ENCODE measurements at regions not wholly inside any gene's neighbourhood (a gene's known extent, or its start where the extent isn't known, plus 50 kb on each side); places are given as distances from the start of the nearest gene placed in this dataset.

DNA sequence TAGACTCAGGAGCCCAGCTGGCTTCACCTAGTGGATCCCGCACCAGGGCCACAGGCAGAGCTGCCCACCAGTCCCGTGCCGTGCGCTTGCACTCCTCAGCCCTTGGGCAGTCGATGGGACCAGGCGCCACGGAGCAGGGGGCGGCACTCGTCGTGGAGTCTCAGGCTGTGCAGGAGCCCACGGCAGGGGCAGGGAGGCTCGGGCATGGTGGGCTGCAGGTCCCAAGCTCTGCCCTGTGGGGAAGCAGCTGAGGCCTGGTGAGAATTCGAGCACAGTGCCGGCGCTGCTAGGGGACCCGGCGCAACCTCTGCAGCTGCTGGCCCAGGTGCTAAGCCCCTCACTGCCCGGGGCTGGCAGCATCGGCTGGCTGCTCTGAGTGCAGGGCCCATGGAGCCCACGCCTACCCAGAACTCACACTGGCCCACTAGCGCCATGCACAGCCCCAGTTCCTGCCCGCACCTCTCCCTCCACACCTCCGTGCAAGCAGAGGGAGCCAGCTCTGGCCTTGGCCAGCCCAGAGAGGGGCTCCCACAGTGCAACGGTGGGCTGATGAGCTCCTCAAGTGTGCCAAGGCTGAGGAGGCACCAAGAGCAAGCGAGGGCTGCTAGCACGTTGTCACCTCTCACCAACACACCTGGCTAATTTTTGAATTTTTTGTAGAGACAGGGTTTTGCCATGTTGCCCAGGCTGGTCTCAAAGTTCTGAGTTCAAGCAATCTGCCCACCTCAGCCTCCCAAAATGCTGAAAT lies 116.1 kb downstream of the SPTSSA start:
- TF ChIP-seq, protein P1, sequence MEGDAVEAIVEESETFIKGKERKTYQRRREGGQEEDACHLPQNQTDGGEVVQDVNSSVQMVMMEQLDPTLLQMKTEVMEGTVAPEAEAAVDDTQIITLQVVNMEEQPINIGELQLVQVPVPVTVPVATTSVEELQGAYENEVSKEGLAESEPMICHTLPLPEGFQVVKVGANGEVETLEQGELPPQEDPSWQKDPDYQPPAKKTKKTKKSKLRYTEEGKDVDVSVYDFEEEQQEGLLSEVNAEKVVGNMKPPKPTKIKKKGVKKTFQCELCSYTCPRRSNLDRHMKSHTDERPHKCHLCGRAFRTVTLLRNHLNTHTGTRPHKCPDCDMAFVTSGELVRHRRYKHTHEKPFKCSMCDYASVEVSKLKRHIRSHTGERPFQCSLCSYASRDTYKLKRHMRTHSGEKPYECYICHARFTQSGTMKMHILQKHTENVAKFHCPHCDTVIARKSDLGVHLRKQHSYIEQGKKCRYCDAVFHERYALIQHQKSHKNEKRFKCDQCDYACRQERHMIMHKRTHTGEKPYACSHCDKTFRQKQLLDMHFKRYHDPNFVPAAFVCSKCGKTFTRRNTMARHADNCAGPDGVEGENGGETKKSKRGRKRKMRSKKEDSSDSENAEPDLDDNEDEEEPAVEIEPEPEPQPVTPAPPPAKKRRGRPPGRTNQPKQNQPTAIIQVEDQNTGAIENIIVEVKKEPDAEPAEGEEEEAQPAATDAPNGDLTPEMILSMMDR (IDR thresholded peaks at IDR 0.05), result no peak

- TF ChIP-seq, protein P1 (IDR thresholded peaks at IDR 0.05), result no peak
Measured at GRCh38 chr14:34344318-34344717, 117.7 kb downstream of the SPTSSA start.

DNA sequence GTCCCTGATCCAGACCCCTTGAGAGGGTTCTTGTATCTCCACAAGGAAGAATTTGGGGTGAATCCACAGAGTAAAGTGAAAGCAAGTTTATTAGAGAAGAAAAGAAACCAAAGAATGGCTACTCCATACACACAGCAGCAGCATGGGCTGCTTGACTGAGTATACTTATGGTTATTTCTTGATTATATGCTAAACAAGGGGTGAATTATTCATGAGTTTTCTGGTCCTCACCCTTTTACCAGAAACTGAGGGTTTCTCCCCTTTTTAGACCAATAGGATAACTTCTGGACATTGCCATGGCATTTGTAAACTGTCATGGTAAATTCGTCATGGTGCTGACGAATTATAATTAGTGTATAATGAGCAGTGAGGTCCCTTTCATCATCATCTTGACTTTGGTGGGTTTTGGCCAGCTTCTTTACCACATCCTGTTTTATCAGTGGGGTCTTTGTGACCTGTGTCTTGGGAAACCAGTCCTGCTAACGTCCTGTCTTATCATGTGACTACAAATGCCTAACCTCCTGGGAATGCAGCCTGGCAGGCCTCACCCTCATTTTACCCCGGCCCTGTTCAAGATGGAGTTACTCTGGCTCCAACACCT lies 121.9 kb downstream of the SPTSSA start:
- TF ChIP-seq, protein P1 (IDR thresholded peaks at IDR 0.05), result no peak

- TF ChIP-seq, protein P1 (IDR thresholded peaks at IDR 0.05), result no peak
Measured at GRCh38 chr14:34338056-34338455, 124.0 kb downstream of the SPTSSA start.

GRCh38 chr14:34336501-34336900 lies 125.5 kb downstream of the SPTSSA start:
- TF ChIP-seq, protein P1 (IDR thresholded peaks at IDR 0.05), result no peak

DNA sequence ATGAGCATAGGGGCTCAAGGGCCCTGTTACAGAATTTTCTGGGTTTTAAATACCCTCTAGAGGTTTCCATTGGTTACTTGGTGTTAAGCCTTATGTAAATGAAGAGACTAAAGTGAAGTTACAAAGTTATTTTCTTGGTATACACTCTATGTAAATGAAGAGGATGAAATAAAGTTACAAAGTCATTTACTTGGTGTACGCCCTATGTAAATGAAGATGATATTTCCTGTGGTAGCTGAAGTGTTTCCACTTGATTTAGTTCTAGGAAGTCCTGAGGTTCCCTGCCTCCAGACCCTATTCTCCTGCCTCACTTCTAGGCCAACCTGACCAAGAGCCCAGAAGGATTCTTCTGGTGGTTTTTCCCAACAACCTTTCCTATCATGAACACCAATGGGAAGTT lies 126.1 kb downstream of the SPTSSA start:
- TF ChIP-seq, protein P1 (IDR thresholded peaks at IDR 0.05), result no peak

DNA sequence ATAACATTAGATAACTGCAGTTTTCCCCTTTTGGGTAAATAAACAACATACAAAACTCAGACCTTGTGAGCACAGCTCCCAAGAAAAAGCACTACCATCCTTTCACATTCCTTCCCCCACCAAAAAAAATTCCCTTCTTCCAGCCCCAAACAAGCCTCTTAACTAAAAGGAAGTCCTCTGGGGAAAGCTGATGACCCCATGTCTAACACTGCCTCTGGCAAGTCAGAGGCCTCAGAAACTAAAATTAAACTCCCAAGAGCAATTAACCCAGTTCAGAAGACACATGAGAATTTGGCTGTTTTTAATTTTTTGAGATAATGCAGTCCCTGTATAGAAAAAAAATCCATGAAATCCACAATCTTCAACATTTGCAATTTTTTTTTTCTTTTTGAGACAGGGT lies 127.7 kb downstream of the SPTSSA start:
- TF ChIP-seq, protein P1 (IDR thresholded peaks at IDR 0.05), result no peak
